ENCODE measurements at regions not wholly inside any gene's neighbourhood (a gene's known extent, or its start where the extent isn't known, plus 50 kb on each side); places are given as distances from the start of the nearest gene placed in this dataset.

DNA sequence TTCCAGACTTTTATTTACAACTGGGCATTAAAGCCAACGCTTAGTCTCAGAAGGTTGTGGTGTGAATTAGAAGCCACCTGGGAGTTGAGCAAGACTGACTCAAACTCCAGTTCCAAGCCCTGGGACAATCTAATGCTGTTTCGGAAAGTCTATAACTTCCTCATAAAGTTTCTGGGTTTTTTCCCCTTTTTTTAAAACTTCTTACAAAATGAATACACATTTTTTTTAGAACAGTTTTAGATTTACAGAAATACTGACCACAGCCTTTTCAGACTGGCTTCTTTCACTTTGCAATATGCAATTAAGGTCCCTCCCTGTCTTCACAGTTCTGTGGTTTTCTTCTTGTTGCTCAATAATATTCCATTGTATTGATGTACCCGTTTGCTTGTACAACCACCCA lies 115.9 kb upstream of the TWIST2 start:
- peaks cover 21% of the 10 kb centered on the region for H3K27me3 Mint-ChIP-seq
- H3K27ac Mint-ChIP-seq: no peak overlapping the region
- intact Hi-C loops (cut with micrococcal nuclease): no loop called here
- no peaks in the 10 kb centered on the region for H3K4me1 Mint-ChIP-seq (ENCODE audit: low read depth)
- CTCF ChIA-PET: no interaction called here
- H3K36me3 Mint-ChIP-seq: no peaks in the 10 kb centered on the region
- peaks cover 3% of the 10 kb centered on the region for H3K9me3 Mint-ChIP-seq
- POLR2A ChIA-PET: no interaction called here
- no peak for DNase-seq
- no peak overlapping the region for H3K4me3 Mint-ChIP-seq

DNA sequence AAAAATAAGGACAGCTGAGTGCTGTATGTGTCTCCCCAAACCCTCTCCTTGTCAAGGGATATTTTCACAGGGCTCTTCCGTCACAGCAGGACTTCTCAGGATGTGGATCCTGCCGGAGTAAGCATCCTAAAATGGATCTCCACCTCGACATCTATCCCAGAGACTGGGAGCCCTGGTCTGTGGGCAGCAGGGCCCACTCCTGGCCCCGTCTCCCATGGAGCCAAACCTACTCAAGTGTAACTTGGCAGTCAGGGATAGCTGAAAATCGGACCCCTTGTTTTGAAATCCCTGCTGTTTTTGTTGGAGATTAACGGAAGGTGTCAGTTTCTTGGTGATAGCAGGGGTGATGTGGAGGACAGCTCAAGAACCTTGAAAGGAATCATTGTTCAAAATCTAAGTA lies 109.0 kb upstream of the TWIST2 start:
- CTCF ChIA-PET: no interaction called here
- no peaks in the 10 kb centered on the region for H3K9me3 Mint-ChIP-seq

DNA sequence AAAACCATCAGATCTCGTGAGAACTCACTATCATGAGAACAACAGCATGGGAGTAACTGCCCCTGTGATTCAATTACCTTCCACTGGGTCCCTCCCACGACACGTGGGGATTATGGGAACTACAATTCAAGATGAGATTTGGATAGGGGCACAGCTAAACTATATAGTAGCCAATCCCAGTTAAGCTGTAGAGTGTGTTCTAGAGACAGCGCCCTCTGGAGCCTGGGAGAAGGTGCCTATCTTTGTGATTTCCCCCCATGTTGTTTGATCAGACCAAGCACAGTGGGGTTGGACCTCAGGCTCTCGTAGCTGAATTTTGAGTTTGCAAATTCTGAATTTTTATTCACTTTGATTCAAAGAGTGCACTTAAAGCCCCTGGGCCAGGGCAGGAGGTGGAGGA lies 108.2 kb upstream of the TWIST2 start:
- ChIA-PET POLR2A (no interaction called here), CTCF (interaction anchor here (0.7 kb wide), 1 partner anchor 17 kb away, joined by 3 read pairs; no protein-coding TSS in a partner anchor)
- H3K27me3 Mint-ChIP-seq: peaks cover 43% of the 10 kb centered on the region
- no peak for DNase-seq
- no peaks in the 10 kb centered on the region for H3K36me3 Mint-ChIP-seq
- H3K9me3 Mint-ChIP-seq: no peaks in the 10 kb centered on the region
- H3K27ac Mint-ChIP-seq: no peak overlapping the region
- no peak overlapping the region for H3K4me3 Mint-ChIP-seq
- intact Hi-C loops (cut with micrococcal nuclease): no loop called here
- H3K4me1 Mint-ChIP-seq (ENCODE audit: low read depth): no peaks in the 10 kb centered on the region

More for the DNA sequence above, 109.0 kb upstream of the TWIST2 start:
- Mint-ChIP-seq H3K4me1 (ENCODE audit: low read depth) (no peaks in the 10 kb centered on the region), H3K4me3 (no peak overlapping the region), H3K27me3 (peaks cover 37% of the 10 kb centered on the region), H3K27ac (no peak overlapping the region), H3K36me3 (no peaks in the 10 kb centered on the region)
- POLR2A ChIA-PET: no interaction called here
- no peak for DNase-seq
- intact Hi-C loops (cut with micrococcal nuclease): no loop called here

DNA sequence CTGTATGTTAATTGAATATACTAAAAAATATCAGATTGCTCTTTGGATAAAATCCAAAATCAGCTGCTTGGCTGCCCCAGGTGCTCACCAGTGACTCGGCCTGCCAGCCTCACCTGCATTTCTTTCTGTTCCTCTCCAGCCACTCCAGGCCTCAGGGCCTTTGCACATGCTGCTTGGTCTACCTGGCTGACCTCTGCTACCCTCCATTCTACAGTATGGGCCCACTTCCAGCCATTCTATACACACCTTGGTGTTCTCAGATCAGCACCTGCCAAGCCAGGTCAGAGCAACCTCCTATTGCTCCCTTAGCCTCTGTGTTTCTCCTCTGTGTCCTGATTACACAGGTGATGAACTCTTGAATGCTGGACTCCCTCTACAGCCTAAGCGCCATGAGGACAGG lies 106.6 kb upstream of the TWIST2 start:
- no peak overlapping the region for H3K4me3 Mint-ChIP-seq
- ChIA-PET CTCF (no interaction called here), POLR2A (no interaction called here)
- H3K4me1 Mint-ChIP-seq (ENCODE audit: low read depth): no peaks in the 10 kb centered on the region
- no peaks in the 10 kb centered on the region for H3K9me3 Mint-ChIP-seq
- H3K27me3 Mint-ChIP-seq: peaks cover 39% of the 10 kb centered on the region
- no peak for DNase-seq
- no peaks in the 10 kb centered on the region for H3K36me3 Mint-ChIP-seq
- intact Hi-C loops (cut with micrococcal nuclease): no loop called here
- no peak overlapping the region for H3K27ac Mint-ChIP-seq

DNA sequence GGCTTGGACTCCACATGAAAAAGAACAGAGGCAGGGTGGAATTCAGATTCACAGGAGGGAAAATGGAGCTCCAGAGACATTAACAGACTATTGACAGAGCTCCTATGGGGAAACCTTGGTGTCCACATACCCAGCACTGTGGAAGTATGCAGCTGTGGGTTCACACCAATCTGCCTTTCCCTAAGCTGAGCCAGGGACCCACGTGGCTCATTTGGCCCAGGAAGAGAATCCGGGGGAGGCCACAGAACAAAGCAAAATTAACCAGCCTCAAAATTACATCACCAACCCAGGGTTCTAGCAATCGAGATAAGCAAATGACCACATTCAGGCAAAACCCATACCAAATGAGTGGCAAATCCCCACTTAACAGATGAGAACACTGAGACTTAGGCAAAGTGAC lies 105.8 kb upstream of the TWIST2 start:
- ChIA-PET CTCF (no interaction called here), POLR2A (no interaction called here)
- intact Hi-C loops (cut with micrococcal nuclease): no loop called here
- peaks cover 38% of the 10 kb centered on the region for H3K27me3 Mint-ChIP-seq
- H3K9me3 Mint-ChIP-seq: no peaks in the 10 kb centered on the region
- no peaks in the 10 kb centered on the region for H3K36me3 Mint-ChIP-seq
- H3K27ac Mint-ChIP-seq: no peak overlapping the region
- H3K4me1 Mint-ChIP-seq (ENCODE audit: low read depth): no peaks in the 10 kb centered on the region
- no peak overlapping the region for H3K4me3 Mint-ChIP-seq
- DNase-seq: no peak

DNA sequence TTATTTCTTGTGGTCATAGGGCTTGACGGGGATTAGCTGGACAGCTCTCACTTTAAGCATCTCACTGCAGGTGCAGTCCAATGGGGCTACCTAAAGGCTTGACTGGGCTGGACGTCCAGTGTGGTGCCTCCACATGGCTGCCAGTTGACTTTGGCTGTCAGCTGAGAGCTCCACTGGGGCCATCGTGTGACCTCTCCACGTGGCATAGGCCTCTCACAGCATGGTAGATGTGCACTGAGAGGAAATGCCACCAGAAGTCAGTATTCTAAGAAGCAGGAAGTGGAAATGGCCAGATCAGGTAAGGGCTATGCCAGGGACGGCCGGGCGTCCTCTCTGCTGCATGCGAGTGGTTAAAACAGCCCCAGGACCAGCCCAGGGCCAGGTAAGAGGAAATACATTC lies 105.2 kb upstream of the TWIST2 start:
- Mint-ChIP-seq H3K4me1 (ENCODE audit: low read depth) (no peaks in the 10 kb centered on the region), H3K36me3 (no peaks in the 10 kb centered on the region), H3K27ac (no peak overlapping the region), H3K27me3 (peaks cover 34% of the 10 kb centered on the region), H3K9me3 (no peaks in the 10 kb centered on the region), H3K4me3 (no peak overlapping the region)
- POLR2A ChIA-PET: no interaction called here
- DNase-seq: no peak
- intact Hi-C loops (cut with micrococcal nuclease): no loop called here
- CTCF ChIA-PET: no interaction called here

DNA sequence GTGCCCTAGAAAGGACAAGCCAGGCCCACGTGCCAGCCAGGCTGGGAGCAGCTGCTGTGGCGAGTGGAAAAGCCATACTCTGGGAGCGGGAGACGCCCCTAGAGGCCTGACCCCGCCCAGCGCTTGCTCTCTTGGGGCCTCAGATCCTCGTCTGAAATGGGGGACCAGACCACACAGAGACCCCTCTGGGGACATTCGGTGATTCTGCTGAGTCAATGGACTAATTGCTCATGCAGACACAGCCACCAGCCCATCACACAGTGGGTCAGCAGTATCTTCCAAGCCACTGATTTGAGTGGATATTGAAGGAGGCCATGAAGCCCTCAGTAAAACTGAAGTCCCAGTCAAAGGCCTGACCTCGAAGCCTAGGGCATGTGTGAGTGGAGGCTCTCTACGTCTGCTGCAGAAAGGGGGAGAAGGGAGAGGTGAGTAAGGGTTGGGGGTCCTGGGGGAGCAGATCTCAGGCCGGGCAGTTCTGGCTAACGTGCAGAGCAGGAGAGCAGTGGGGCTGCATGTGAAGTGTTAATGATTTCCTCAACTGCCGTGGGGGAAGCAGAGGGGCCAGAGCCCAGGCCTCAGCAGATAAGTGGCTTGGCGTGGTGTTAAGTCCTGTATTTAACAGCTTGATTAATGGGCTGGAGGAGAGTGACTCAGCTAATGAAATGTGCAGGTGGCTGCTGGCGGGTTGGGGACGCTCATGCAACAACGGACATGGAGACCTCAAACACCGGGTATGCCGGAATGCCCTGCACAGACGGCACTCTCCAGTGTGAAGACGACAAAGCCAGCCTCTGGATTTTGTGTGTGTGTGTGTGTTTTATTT lies 104.4 kb upstream of the TWIST2 start:
- no peak overlapping the region for H3K4me3 Mint-ChIP-seq
- H3K27ac Mint-ChIP-seq: no peak overlapping the region
- DNase-seq: no peak
- intact Hi-C loops (cut with micrococcal nuclease): no loop called here
- CTCF ChIA-PET: no interaction called here
- H3K36me3 Mint-ChIP-seq: no peaks in the 10 kb centered on the region
- no peaks in the 10 kb centered on the region for H3K9me3 Mint-ChIP-seq
- POLR2A ChIA-PET: no interaction called here
- H3K27me3 Mint-ChIP-seq: peaks cover 32% of the 10 kb centered on the region
- no peaks in the 10 kb centered on the region for H3K4me1 Mint-ChIP-seq (ENCODE audit: low read depth)

DNA sequence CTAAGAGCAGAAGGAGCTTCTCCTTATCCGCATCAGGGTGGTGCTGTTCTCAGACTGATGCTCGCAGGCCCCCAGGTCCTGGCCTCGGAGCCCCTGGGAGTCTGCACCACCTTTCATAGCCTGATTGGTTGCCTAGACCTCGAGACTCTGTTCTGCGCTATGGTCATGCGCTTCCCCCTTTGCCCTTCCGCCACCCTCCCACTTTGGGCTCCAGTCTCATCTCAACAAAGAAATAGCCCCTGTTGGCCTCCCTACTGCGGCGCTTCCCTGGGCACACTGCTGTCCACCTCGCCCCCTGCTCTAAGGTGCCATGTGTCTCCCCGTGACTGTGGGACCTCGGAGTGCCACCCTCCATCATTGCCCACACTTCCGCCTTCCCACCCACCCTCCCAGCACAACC lies 102.9 kb upstream of the TWIST2 start:
- intact Hi-C loops (cut with micrococcal nuclease): no loop called here
- H3K27ac Mint-ChIP-seq: no peak overlapping the region
- DNase-seq: no peak
- H3K9me3 Mint-ChIP-seq: peaks cover 9% of the 10 kb centered on the region
- POLR2A ChIA-PET: no interaction called here
- no peaks in the 10 kb centered on the region for H3K4me1 Mint-ChIP-seq (ENCODE audit: low read depth)
- no peak overlapping the region for H3K4me3 Mint-ChIP-seq
- peaks cover 27% of the 10 kb centered on the region for H3K27me3 Mint-ChIP-seq
- no peaks in the 10 kb centered on the region for H3K36me3 Mint-ChIP-seq
- CTCF ChIA-PET: no interaction called here

DNA sequence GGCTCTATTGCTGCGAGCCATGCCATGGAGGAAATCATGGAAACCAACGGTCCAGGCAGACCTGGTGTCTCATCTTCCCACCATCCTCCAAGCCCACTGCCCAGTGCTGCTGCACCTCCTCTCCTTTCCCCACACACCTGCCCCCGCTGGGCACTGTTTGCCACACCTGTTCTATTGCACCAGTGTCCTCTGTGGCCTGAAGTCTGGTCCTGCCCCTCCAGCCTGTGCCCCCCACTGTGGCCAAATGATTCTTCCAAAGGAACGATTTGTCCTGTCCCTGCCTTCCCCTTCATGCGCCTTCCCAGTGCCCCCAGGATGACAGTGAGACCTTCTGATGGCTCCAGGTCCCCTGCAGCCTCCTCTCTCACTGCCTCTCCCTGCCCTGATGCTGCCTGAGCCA lies 101.9 kb upstream of the TWIST2 start:
- no peak for DNase-seq
- peaks cover 21% of the 10 kb centered on the region for H3K27me3 Mint-ChIP-seq
- H3K36me3 Mint-ChIP-seq: no peaks in the 10 kb centered on the region
- POLR2A ChIA-PET: no interaction called here
- no peak overlapping the region for H3K27ac Mint-ChIP-seq
- H3K9me3 Mint-ChIP-seq: peaks cover 16% of the 10 kb centered on the region
- no peak overlapping the region for H3K4me3 Mint-ChIP-seq
- CTCF ChIA-PET: no interaction called here
- H3K4me1 Mint-ChIP-seq (ENCODE audit: low read depth): no peaks in the 10 kb centered on the region
- intact Hi-C loops (cut with micrococcal nuclease): no loop called here

DNA sequence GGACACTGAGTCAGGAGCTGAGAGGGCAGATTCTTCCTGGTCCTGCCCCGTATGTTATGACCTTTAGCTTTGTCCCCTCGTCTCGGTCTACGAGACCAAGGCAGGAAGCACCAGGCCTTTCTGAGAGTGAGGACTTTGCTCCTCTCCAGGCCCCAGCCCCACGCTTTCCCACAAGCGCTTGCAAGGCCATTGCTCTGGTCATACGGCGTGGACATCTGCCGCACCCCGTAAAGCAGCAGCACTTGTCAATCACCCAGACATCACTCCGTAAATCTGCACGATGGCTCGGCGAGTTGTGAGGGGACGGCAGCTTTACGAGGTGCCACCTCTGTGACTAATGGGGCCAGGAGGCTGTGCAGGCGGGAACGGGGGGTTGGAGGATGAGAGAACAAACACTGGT lies 100.8 kb upstream of the TWIST2 start:
- Mint-ChIP-seq H3K36me3 (no peaks in the 10 kb centered on the region), H3K27ac (no peak overlapping the region), H3K4me1 (ENCODE audit: low read depth) (no peaks in the 10 kb centered on the region), H3K4me3 (no peak overlapping the region), H3K27me3 (peaks cover 18% of the 10 kb centered on the region), H3K9me3 (peaks cover 16% of the 10 kb centered on the region)
- CTCF ChIA-PET: no interaction called here
- intact Hi-C loops (cut with micrococcal nuclease): no loop called here
- POLR2A ChIA-PET: no interaction called here
- DNase-seq: no peak

DNA sequence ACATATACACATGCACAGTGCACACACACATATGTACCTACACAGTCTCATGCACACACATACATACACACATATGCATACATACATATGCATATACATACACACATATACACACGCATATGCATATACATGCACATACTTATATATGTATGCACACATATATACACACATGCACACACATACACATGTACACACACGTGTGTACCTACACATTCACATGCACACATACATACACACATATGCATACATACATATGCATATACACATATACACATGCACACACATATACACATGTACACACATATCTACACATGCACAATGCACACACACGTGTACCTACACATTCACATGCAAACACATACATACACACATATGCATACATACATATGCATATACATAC lies 100.3 kb upstream of the TWIST2 start:
- no peak overlapping the region for H3K27ac Mint-ChIP-seq
- POLR2A ChIA-PET: no interaction called here

DNA sequence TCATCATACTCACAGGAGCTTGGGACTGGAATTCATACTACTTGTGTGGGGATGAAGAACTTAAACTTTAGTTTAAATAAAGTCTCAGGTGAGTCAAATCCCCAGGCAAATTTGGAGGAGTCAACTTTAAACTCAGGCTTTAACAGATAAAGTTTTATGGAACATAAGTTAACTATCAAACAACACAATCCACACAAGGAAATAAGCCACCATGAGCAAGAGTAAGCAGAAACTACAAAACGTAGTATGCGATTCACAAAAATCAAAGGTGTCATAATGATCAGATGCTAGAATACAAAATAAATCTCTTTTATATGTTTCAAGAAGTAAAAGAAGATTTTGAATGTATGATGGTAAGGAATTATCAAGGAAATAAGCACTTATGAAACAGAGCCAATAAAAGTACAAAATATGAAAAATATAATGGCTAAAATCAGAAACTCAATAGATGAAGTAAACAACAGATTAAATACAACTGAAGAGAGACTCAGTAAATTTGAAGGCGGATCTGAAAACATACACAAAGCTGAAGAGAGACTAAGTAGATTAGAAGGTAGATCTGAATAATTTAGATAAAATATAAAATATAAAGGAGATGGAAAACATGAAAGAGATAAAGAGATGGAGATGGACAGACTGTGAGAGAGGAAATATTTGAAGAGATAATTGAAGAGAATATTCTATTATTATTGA lies 97.5 kb upstream of the TWIST2 start:
- DNase-seq: no peak
- no peak overlapping the region for H3K27ac Mint-ChIP-seq
- H3K4me3 Mint-ChIP-seq: no peak overlapping the region
- no peaks in the 10 kb centered on the region for H3K36me3 Mint-ChIP-seq
- H3K9me3 Mint-ChIP-seq: peaks cover 16% of the 10 kb centered on the region
- intact Hi-C loops (cut with micrococcal nuclease): no loop called here
- ChIA-PET POLR2A (no interaction called here), CTCF (interaction anchor here (1.1 kb wide), 1 partner anchor 35 kb away, joined by 3 read pairs; no protein-coding TSS in a partner anchor)
- peaks cover 7% of the 10 kb centered on the region for H3K27me3 Mint-ChIP-seq
- H3K4me1 Mint-ChIP-seq (ENCODE audit: low read depth): no peaks in the 10 kb centered on the region

More for the DNA sequence above, 100.3 kb upstream of the TWIST2 start:
- Mint-ChIP-seq H3K4me3 (no peak overlapping the region), H3K9me3 (peaks cover 16% of the 10 kb centered on the region), H3K4me1 (ENCODE audit: low read depth) (no peaks in the 10 kb centered on the region), H3K36me3 (no peaks in the 10 kb centered on the region), H3K27me3 (peaks cover 18% of the 10 kb centered on the region)
- CTCF ChIA-PET: no interaction called here
- intact Hi-C loops (cut with micrococcal nuclease): no loop called here
- no peak for DNase-seq

DNA sequence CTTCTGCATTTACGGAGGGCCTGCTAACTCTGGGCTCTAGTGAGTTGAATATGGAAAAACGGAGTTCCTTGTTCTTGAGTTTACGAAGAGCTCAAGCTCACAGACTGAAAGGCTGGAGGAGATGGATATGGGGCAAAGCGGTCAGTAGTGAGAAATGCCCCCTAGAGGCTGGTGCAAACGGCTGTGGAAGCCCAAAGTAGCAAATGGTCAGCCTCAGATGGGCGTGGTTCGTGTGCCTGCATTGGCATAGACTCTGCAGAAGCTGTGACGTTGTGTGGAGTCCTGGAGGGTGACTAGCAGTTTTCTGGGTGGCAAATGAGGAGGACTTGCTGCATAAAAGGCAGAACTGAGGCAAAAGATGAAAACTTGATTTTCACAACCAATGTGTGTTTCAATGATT lies 93.6 kb upstream of the TWIST2 start:
- Mint-ChIP-seq H3K9me3 (peaks cover 13% of the 10 kb centered on the region), H3K27me3 (peaks cover 6% of the 10 kb centered on the region), H3K4me3 (no peak overlapping the region), H3K27ac (no peak overlapping the region), H3K36me3 (no peaks in the 10 kb centered on the region), H3K4me1 (ENCODE audit: low read depth) (no peaks in the 10 kb centered on the region)
- ChIA-PET CTCF (interaction anchor here (1.3 kb wide), 1 partner anchor 25 kb away, joined by 3 read pairs; no protein-coding TSS in a partner anchor), POLR2A (no interaction called here)
- no peak for DNase-seq
- intact Hi-C loops (cut with micrococcal nuclease): no loop called here
